ENCODE measurements at regions not wholly inside any gene's neighbourhood (a gene's known extent, or its start where the extent isn't known, plus 50 kb on each side); places are given as distances from the start of the nearest gene placed in this dataset.
"Not testable (repeated sequence)": the region's sequence is repeated elsewhere in the genome, so short reads cannot be mapped to it uniquely, and the experiment has no call there.

DNA sequence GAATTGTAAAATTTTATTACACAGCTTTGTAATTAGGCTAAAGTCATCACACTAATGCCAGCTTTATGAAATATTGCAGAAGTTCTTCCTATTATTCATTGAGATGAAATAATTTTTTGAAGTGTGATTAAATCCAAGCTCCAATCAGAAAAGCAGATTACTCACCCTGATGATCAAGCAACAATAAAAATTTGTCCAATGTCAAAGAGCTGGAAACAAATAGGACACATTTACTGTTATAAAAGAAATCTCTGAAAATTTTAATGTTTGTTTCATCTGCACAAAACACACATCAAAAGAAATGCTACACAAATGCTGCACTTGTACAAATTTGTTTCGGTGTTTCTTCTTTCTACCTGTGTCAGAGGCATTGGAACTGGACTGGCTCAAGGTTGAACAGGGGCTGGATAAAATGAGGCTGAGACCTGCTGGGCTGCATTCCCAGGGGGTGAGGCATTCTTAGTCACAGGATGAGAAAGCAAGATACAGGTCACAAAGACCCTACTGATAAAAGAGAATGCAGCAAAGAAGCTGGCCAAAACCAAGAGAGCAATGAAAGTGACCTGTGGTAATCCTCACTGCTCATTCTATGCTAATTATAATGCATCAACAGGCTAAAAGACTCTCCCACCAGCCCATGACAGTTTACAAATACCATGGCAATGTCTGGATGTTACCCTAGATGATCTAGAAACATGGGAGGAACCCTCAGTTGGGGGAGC lies 78.3 kb downstream of the GASK1B start:
- CTCF ChIA-PET: no interaction called here
- H3K27ac Mint-ChIP-seq (ENCODE audit: low read depth, unreplicated experiment): no peak overlapping the region
- no peak overlapping the region for H3K4me3 Mint-ChIP-seq (ENCODE audit: unreplicated experiment)

DNA sequence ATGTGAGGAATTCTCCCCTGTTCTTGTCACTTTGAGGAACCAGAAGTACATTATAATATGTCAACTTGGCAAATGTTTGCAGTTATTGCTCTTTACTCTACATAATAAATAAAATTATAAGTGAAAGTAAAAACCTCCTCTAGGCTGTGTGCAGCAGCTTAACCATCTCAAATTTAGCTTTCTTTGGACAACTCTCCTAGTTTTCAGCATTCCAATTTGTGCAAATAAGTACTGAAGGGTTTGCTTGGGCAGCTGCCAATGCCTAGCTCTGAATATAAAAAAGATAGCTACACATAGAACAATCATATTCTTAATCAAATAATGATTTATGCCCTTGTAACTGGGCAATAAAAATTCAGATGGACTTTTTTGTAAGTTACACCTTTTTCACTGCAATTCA lies 82.5 kb downstream of the GASK1B start:
- CTCF ChIA-PET: no interaction called here
- no peaks in the 10 kb centered on the region for H3K27me3 Mint-ChIP-seq (ENCODE audit: insufficient read depth, unreplicated experiment)
- TF ChIP-seq, protein P1, sequence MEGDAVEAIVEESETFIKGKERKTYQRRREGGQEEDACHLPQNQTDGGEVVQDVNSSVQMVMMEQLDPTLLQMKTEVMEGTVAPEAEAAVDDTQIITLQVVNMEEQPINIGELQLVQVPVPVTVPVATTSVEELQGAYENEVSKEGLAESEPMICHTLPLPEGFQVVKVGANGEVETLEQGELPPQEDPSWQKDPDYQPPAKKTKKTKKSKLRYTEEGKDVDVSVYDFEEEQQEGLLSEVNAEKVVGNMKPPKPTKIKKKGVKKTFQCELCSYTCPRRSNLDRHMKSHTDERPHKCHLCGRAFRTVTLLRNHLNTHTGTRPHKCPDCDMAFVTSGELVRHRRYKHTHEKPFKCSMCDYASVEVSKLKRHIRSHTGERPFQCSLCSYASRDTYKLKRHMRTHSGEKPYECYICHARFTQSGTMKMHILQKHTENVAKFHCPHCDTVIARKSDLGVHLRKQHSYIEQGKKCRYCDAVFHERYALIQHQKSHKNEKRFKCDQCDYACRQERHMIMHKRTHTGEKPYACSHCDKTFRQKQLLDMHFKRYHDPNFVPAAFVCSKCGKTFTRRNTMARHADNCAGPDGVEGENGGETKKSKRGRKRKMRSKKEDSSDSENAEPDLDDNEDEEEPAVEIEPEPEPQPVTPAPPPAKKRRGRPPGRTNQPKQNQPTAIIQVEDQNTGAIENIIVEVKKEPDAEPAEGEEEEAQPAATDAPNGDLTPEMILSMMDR (IDR thresholded peaks at IDR 0.05; ENCODE audit: unreplicated experiment): no peak
- no TSS peak for BruUV-seq (replicated peaks)
- POLR2A ChIA-PET: interaction anchor here (0.5 kb wide), 1 partner anchor 22 kb away, joined by 6 read pairs; no protein-coding TSS in a partner anchor
- no peak for DNase-seq (ENCODE audit: unreplicated experiment)
- peaks cover 12% of the 10 kb centered on the region for H3K4me1 Mint-ChIP-seq (ENCODE audit: insufficient read depth, unreplicated experiment)
- H3K9me3 Mint-ChIP-seq (ENCODE audit: unreplicated experiment): no peaks in the 10 kb centered on the region
- no peak overlapping the region for H3K27ac Mint-ChIP-seq (ENCODE audit: low read depth, unreplicated experiment)
- no peaks in the 10 kb centered on the region for H3K36me3 Mint-ChIP-seq (ENCODE audit: insufficient read depth, unreplicated experiment)
- no peak overlapping the region for H3K4me3 Mint-ChIP-seq (ENCODE audit: unreplicated experiment)
- intact Hi-C loops (cut with micrococcal nuclease): no loop called here

More for the DNA sequence above, 78.3 kb downstream of the GASK1B start:
- DNase-seq (ENCODE audit: unreplicated experiment): peak; percentile 30
- intact Hi-C loops (cut with micrococcal nuclease): no loop called here
- POLR2A ChIA-PET: interaction anchor here (0.6 kb wide), 1 partner anchor 23 kb away, joined by 3 read pairs; no protein-coding TSS in a partner anchor
- TF ChIP-seq, protein P1 (IDR thresholded peaks at IDR 0.05; ENCODE audit: unreplicated experiment): no peak
- no peaks in the 10 kb centered on the region for H3K9me3 Mint-ChIP-seq (ENCODE audit: unreplicated experiment)
- H3K4me1 Mint-ChIP-seq (ENCODE audit: insufficient read depth, unreplicated experiment): peaks cover 12% of the 10 kb centered on the region
- no TSS peak for BruUV-seq (replicated peaks)
- H3K27me3 Mint-ChIP-seq (ENCODE audit: insufficient read depth, unreplicated experiment): no peaks in the 10 kb centered on the region
- no peaks in the 10 kb centered on the region for H3K36me3 Mint-ChIP-seq (ENCODE audit: insufficient read depth, unreplicated experiment)

GRCh38 chr4:158089897-158090296 lies 82.9 kb downstream of the GASK1B start:
- DNase-seq (ENCODE audit: unreplicated experiment); H3K36me3 Mint-ChIP-seq (ENCODE audit: insufficient read depth, unreplicated experiment); H3K27me3 Mint-ChIP-seq (ENCODE audit: insufficient read depth, unreplicated experiment); H3K9me3 Mint-ChIP-seq (ENCODE audit: unreplicated experiment); H3K4me1 Mint-ChIP-seq (ENCODE audit: insufficient read depth, unreplicated experiment); intact Hi-C loops (cut with micrococcal nuclease); CTCF ChIA-PET; H3K27ac Mint-ChIP-seq (ENCODE audit: low read depth, unreplicated experiment); BruUV-seq (replicated peaks); H3K4me3 Mint-ChIP-seq (ENCODE audit: unreplicated experiment): not testable (repeated sequence)
- POLR2A ChIA-PET: interaction anchor here (0.5 kb wide), 1 partner anchor 21 kb away, joined by 6 read pairs; no protein-coding TSS in a partner anchor

DNA sequence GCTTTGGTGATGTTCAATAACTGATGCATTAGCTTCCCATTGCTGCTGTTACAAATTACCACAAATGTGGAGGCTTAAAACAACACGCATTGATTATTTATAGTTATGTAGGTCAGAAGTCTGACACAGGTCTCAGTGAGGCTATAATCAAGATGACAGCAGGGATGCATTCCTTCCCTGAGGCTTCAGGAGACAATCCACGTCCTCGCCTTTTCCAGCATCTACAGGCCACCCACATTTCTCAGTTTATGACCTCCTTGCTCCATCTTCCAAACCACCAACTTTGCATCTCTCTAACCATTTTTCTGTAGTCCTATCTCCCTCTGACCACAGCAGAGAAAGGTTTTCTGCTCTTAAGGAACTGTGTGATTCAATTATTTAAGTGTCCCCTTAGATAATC lies 92.5 kb downstream of the GASK1B start:
- no peak overlapping the region for H3K4me3 Mint-ChIP-seq (ENCODE audit: unreplicated experiment)
- H3K27me3 Mint-ChIP-seq (ENCODE audit: insufficient read depth, unreplicated experiment): no peaks in the 10 kb centered on the region
- no peak overlapping the region for H3K27ac Mint-ChIP-seq (ENCODE audit: low read depth, unreplicated experiment)
- H3K4me1 Mint-ChIP-seq (ENCODE audit: insufficient read depth, unreplicated experiment): no peaks in the 10 kb centered on the region
- CTCF ChIA-PET: no interaction called here
- no TSS peak for BruUV-seq (replicated peaks)
- intact Hi-C loops (cut with micrococcal nuclease): no loop called here
- no peaks in the 10 kb centered on the region for H3K9me3 Mint-ChIP-seq (ENCODE audit: unreplicated experiment)
- DNase-seq (ENCODE audit: unreplicated experiment): no peak
- no peaks in the 10 kb centered on the region for H3K36me3 Mint-ChIP-seq (ENCODE audit: insufficient read depth, unreplicated experiment)
- POLR2A ChIA-PET: interaction anchor here (0.6 kb wide), 1 partner anchor 108 kb away, joined by 3 read pairs; no protein-coding TSS in a partner anchor
- TF ChIP-seq, protein P1 (IDR thresholded peaks at IDR 0.05; ENCODE audit: unreplicated experiment): no peak

Data from MCF 10A (cell line).